SK-N-MC (cell line): ENCODE measurements at regions not wholly inside any gene's neighbourhood (a gene's known extent, or its start where the extent isn't known, plus 50 kb on each side); places are given as distances from the start of the nearest gene placed in this dataset.

ENCODE experiments used
- DNase-seq: peaks from one replicate; pipeline ENCODE4 v3.0.0-alpha.2; 2011; ENCODE audit warnings: low read depth, low spot score
- H3K27ac ChIP-seq: fragments of 200-600 bp; sonication (generic); 2 replicates; pipeline ENCODE4 v1.5.1; 2016; ENCODE audit warnings: mixed run types
- H3K36me3 ChIP-seq: fragments of 200-600 bp; sonication (generic); 2 replicates; pipeline ENCODE4 v1.6.1; 2017; ENCODE audit warnings: antibody characterized with exemption, low read length, mixed read lengths; ENCODE audit not compliant: insufficient read depth
- H3K4me3 ChIP-seq: fragments of 200-600 bp; sonication (generic); 2 replicates; pipeline ENCODE4 v1.5.1; 2016
- H3K9ac ChIP-seq: fragments of 200-600 bp; sonication (generic); 2 replicates; pipeline ENCODE4 v1.8.0; 2017; ENCODE audit warnings: mixed run types, mixed read lengths; ENCODE audit not compliant: insufficient read length
- H3K9me3 ChIP-seq: fragments of 200-600 bp; sonication (generic); 2 replicates; pipeline ENCODE4 v1.6.1; 2017; ENCODE audit warnings: low read depth, mild to moderate bottlenecking, antibody characterized with exemption, low read length, moderate library complexity, mixed read lengths
- EZH2 ChIP-seq: fragments of 200-600 bp; sonication (generic); IDR thresholded peaks from one replicate; pipeline ENCODE4 v1.6.1; 2017; ENCODE audit warnings: antibody characterized with exemption
- FOXP2 ChIP-seq: optimal IDR thresholded peaks from 2 replicates; pipeline ENCODE3; 2011; ENCODE audit warnings: mild to moderate bottlenecking, moderate library complexity; ENCODE audit not compliant: insufficient read depth; ENCODE audit errors: extremely low read length, control extremely low read depth
- POLR2AphosphoS5 ChIP-seq: IDR thresholded peaks from 2 replicates; pipeline ENCODE4 v1.6.1; 2012; ENCODE audit warnings: mild to moderate bottlenecking, low read depth, low read length, borderline replicate concordance

- H3K9ac ChIP-seq, result no peak overlapping the region
- H3K9me3 ChIP-seq, result no peaks in the 10 kb centered on the region
- no peak overlapping the region for H3K27ac ChIP-seq
These were observed 399.2 kb upstream of the MKI67 start for GRCh38 chr10:128525444-128525843.

GRCh38 chr10:128525936-128526335 lies 399.7 kb upstream of the MKI67 start:
- TF ChIP-seq EZH2, result no peak
- TF ChIP-seq FOXP2, result no peak
- TF ChIP-seq POLR2AphosphoS5, result no peak
- H3K4me3 ChIP-seq, result no peak overlapping the region
- no peaks in the 10 kb centered on the region for H3K36me3 ChIP-seq
- no peak for DNase-seq
- H3K27ac ChIP-seq, result no peak overlapping the region
- no peaks in the 10 kb centered on the region for H3K9me3 ChIP-seq
- no peak overlapping the region for H3K9ac ChIP-seq

More at GRCh38 chr10:128525444-128525843, 399.2 kb upstream of the MKI67 start:
- Histone ChIP-seq H3K4me3 (no peak overlapping the region), H3K36me3 (no peaks in the 10 kb centered on the region)
- no peak for TF ChIP-seq FOXP2
- no peak for TF ChIP-seq EZH2
- no peak for TF ChIP-seq POLR2AphosphoS5
- no peak for DNase-seq

DNA sequence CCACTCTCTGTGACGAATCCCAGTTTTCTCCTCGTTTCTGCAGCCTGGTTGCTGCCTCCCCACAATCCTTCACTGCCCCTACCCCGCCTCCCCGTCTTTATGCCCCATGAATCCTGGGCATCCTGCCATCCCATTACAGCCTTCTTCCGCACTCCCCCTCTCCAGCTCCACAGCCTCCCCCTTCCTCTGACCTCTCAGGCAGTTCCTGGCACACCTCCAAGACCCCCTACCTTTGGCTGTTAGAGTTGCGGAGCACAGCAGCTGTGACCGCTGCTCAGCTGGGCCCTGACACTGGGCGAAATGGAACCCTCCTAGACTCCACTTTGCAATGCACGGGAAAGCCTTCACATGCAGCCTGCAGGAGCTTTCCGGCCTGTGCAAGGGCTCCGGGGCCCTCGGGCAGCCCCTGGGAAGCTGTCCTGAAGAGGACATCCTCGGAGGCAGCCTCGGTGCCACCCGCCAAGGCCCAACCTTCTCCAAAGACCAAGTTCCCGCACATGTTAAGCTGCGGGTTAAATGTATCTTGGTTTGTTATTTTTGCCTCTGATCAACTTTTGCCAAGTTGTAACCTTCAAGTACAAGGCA lies 400.7 kb upstream of the MKI67 start:
- DNase-seq, result no peak
- no peaks in the 10 kb centered on the region for H3K36me3 ChIP-seq
- no peaks in the 10 kb centered on the region for H3K9me3 ChIP-seq

DNA sequence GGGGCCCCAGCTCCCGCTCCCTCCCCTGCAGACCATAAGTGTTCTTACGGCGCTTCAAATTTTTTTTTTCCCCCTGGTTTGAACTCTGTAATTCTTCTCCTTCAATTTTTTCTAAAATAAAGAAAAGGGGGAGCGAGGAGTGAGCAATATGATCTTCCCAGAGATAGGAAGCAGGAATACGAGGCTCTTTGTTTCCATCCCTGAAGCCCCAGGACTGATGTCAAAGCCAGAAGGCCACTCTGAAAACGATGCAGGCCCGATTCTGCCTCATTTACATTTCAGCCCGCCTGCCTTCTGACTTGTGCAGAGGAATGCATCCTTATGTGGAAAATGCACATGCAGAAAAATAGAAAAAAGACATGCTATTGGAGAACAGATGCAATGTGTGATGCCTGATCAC lies 401.5 kb upstream of the MKI67 start:
- Histone ChIP-seq H3K9ac (no peak overlapping the region), H3K9me3 (no peaks in the 10 kb centered on the region), H3K27ac (no peak overlapping the region), H3K4me3 (no peak overlapping the region), H3K36me3 (no peaks in the 10 kb centered on the region)
- DNase-seq, result no peak
- TF ChIP-seq FOXP2 (no peak), EZH2 (no peak), POLR2AphosphoS5 (no peak)

More for the DNA sequence above, 400.7 kb upstream of the MKI67 start:
- TF ChIP-seq FOXP2 (no peak), EZH2 (no peak), POLR2AphosphoS5 (no peak)
- Histone ChIP-seq H3K9ac (no peak overlapping the region), H3K4me3 (no peak overlapping the region), H3K27ac (no peak overlapping the region)

DNA sequence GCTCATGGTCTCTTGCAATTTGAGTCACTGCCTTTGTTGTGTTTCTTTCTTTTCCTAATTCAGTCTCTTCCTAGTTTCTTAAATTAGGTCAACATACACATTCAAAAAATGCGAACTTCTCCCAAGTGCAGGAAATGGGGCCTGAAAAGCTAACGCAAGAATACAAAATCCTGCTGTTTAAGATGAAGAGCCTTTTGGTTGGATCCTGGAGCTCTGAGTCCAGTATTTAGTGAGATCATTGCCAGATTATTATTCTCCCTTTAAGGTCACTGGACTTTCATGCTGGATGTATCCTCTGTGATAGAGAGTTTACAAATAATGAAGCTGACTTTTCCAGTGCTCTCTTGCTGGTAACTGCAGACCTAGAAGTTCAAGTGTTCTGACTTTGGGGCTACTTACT lies 401.9 kb upstream of the MKI67 start:
- no peak for DNase-seq
- Histone ChIP-seq H3K36me3 (no peaks in the 10 kb centered on the region), H3K4me3 (no peak overlapping the region), H3K9me3 (no peaks in the 10 kb centered on the region), H3K27ac (no peak overlapping the region), H3K9ac (no peak overlapping the region)
- TF ChIP-seq FOXP2, result no peak
- TF ChIP-seq POLR2AphosphoS5, result no peak
- no peak for TF ChIP-seq EZH2

DNA sequence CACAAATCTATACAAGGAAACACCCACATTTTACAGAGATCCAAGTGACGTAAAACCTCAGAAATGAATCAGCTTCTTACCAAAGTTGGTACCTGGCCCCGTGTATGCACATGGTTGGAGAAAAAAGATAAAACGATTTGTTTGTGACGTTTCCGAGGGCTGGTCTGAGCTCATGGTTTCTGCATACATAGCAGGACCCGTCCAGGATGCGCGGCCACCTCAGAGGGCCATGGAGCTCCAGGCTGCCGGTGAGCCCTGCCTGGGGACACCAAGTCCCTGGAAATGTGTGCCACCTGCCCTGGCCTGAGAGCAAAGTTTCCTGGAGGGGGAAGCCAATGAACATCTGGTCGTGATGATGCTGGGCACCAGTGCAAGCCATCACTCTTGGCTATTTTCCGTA lies 402.6 kb upstream of the MKI67 start:
- Histone ChIP-seq H3K4me3 (no peak overlapping the region), H3K9ac (no peak overlapping the region), H3K36me3 (no peaks in the 10 kb centered on the region), H3K27ac (no peak overlapping the region), H3K9me3 (no peaks in the 10 kb centered on the region)
- no peak for TF ChIP-seq EZH2
- TF ChIP-seq FOXP2, result no peak
- no peak for TF ChIP-seq POLR2AphosphoS5
- no peak for DNase-seq

- no peak overlapping the region for H3K27ac ChIP-seq
- no peak for TF ChIP-seq EZH2
- no peak for TF ChIP-seq POLR2AphosphoS5
- TF ChIP-seq FOXP2, result no peak
- H3K36me3 ChIP-seq, result no peaks in the 10 kb centered on the region
- H3K9me3 ChIP-seq, result no peaks in the 10 kb centered on the region
- no peak for DNase-seq
- H3K9ac ChIP-seq, result no peak overlapping the region
- no peak overlapping the region for H3K4me3 ChIP-seq
These were observed 403.0 kb upstream of the MKI67 start for GRCh38 chr10:128529225-128529624.

- Histone ChIP-seq H3K9ac (no peak overlapping the region), H3K4me3 (no peak overlapping the region), H3K9me3 (no peaks in the 10 kb centered on the region), H3K36me3 (no peaks in the 10 kb centered on the region), H3K27ac (no peak overlapping the region)
- TF ChIP-seq POLR2AphosphoS5 (no peak), FOXP2 (no peak), EZH2 (no peak)
- DNase-seq, result no peak
These were observed 404.1 kb upstream of the MKI67 start for GRCh38 chr10:128530301-128530700.

GRCh38 chr10:128530946-128531345 lies 404.7 kb upstream of the MKI67 start:
- no peaks in the 10 kb centered on the region for H3K36me3 ChIP-seq
- H3K9ac ChIP-seq, result no peak overlapping the region
- no peak overlapping the region for H3K4me3 ChIP-seq
- no peaks in the 10 kb centered on the region for H3K9me3 ChIP-seq
- DNase-seq, result no peak
- no peak for TF ChIP-seq EZH2
- TF ChIP-seq FOXP2, result no peak
- TF ChIP-seq POLR2AphosphoS5, result no peak
- H3K27ac ChIP-seq, result no peak overlapping the region
